ENCODE measurements at regions not wholly inside any gene's neighbourhood (a gene's known extent, or its start where the extent isn't known, plus 50 kb on each side); places are given as distances from the start of the nearest gene placed in this dataset.

- TF ChIP-seq CTCF (IDR thresholded peaks at IDR 0.05): no peak
- no peak for TF ChIP-seq POLR2A (IDR thresholded peaks at IDR 0.05)
- no peak for TF ChIP-seq POLR2AphosphoS5 (IDR thresholded peaks at IDR 0.05)
Measured at GRCh38 chr1:164226977-164227376, 332.0 kb upstream of the PBX1 start.
